Endothelial cell of umbilical vein (primary cell): ENCODE measurements at regions not wholly inside any gene's neighbourhood (a gene's known extent, or its start where the extent isn't known, plus 50 kb on each side); places are given as distances from the start of the nearest gene placed in this dataset.

Experiments
- BruUV-seq: library from RNA; stranded (reverse); fragments of 400-500 nt; replicated peaks from 2 replicates; lab custom pipeline; 2021; lab: Mats Ljungman, UMichigan
- CTCF ChIA-PET: fragments of 300-600, 350-600 bp; sonication (Branson Sonifier 250); formaldehyde crosslinking; loops from one replicate; lab custom pipeline; 2021; ENCODE audit warnings: antibody characterized with exemption, inconsistent platforms; lab: Charles Lee
- POLR2A ChIA-PET: fragments of 300-600, 350-600 bp; sonication (Branson Sonifier 250); formaldehyde crosslinking; loops from one replicate; lab custom pipeline; 2021; ENCODE audit warnings: antibody characterized with exemption, inconsistent platforms; lab: Charles Lee
- DNase-seq: peaks from one replicate; pipeline ENCODE4 v3.0.0-alpha.2; 2011; ENCODE audit warnings: low read depth, low spot score
- FAIRE-seq: peaks from 2 replicates; lab custom pipeline; 2011; peaks lifted over from hg19 to GRCh38; lab: Jason Lieb, UNC
- H2AFZ ChIP-seq: 2 replicates; pipeline ENCODE4 v1.6.0; 2012; ENCODE audit warnings: low read depth, low read length, control low read depth, inconsistent platforms
- H3K27ac ChIP-seq: 2 replicates; pipeline ENCODE4 v1.5.1; 2011; ENCODE audit warnings: low read depth, mild to moderate bottlenecking, control low read depth, low read length, moderate library complexity; ENCODE audit not compliant: insufficient read depth
- H3K27me3 ChIP-seq, 2 experiments: 2 replicates each; pipeline versions ENCODE4 v1.6.0 to v1.6.1; 2011; ENCODE audit warnings: low read length in 2 of 2, mixed read lengths in 1 of 2; ENCODE audit not compliant: control insufficient read depth in 2 of 2, insufficient read depth in 2 of 2
- H3K36me3 ChIP-seq, 2 experiments: 2 replicates in 1 of 2; 3 replicates in 1 of 2; pipeline ENCODE4 v1.5.1; 2011; ENCODE audit warnings: low read length in 2 of 2, mild to moderate bottlenecking in 1 of 2, moderate library complexity in 1 of 2; ENCODE audit not compliant: control insufficient read depth in 2 of 2, insufficient read depth in 2 of 2; ENCODE audit errors: extremely low read depth in 1 of 2
- H3K4me1 ChIP-seq: 3 replicates; pipeline ENCODE4 v1.5.1; 2011; ENCODE audit warnings: mild to moderate bottlenecking, low read length; ENCODE audit not compliant: control insufficient read depth, insufficient read depth; ENCODE audit errors: extremely low read depth
- H3K4me2 ChIP-seq: 2 replicates; pipeline ENCODE4 v1.6.1; 2011; ENCODE audit warnings: low read length, control low read depth, mixed read lengths; ENCODE audit not compliant: insufficient read depth
- H3K4me3 ChIP-seq, 3 experiments: fragments of 200-600 bp in 1 of 3; sonication (generic), shearing (Covaris generic) in 1 of 3; replicated peaks in 1 of 3; 2 replicates each; pipeline ENCODE4 v1.5.1; 2011 to 2016; ENCODE audit warnings: control low read depth in 3 of 3, low read length in 3 of 3, mild to moderate bottlenecking in 2 of 3, inconsistent platforms in 1 of 3, low read depth in 1 of 3, moderate library complexity in 1 of 3; ENCODE audit not compliant: insufficient read depth in 1 of 3
- H3K79me2 ChIP-seq: 2 replicates; pipeline ENCODE4 v1.6.0; 2012; ENCODE audit warnings: low read length, inconsistent platforms; ENCODE audit not compliant: control insufficient read depth, insufficient read depth
- H3K9ac ChIP-seq: replicated peaks from 2 replicates; pipeline ENCODE3; 2011; ENCODE audit warnings: low read length, control low read depth; ENCODE audit not compliant: insufficient read depth; ENCODE audit errors: extremely low read depth
- H3K9me1 ChIP-seq: replicated peaks from 3 replicates; pipeline ENCODE4 v1.6.0; 2011; ENCODE audit warnings: mild to moderate bottlenecking, low read length; ENCODE audit not compliant: control insufficient read depth, insufficient read depth; ENCODE audit errors: extremely low read depth
- H3K9me3 ChIP-seq: replicated peaks from 2 replicates; pipeline ENCODE4 v1.5.1; 2012; ENCODE audit warnings: low read length, inconsistent platforms; ENCODE audit not compliant: control insufficient read depth, insufficient read depth
- H4K20me1 ChIP-seq: replicated peaks from 2 replicates; pipeline ENCODE3; 2011; ENCODE audit warnings: mild to moderate bottlenecking, low read length; ENCODE audit not compliant: control insufficient read depth, insufficient read depth; ENCODE audit errors: extremely low read depth
- CTCF ChIP-seq, 2 donors: IDR thresholded peaks; 1 replicate in 1 of 2; 2 replicates in 1 of 2; pipeline ENCODE4 v1.5.1; 2011; ENCODE audit warnings: low read length in 2 of 2, mild to moderate bottlenecking in 2 of 2, moderate library complexity in 2 of 2, control low read depth in 1 of 2, inconsistent platforms in 1 of 2, low read depth in 1 of 2; ENCODE audit not compliant: insufficient read depth in 1 of 2; ENCODE audit errors: extremely low read depth in 1 of 2
- EZH2 ChIP-seq: IDR thresholded peaks from 2 replicates; pipeline ENCODE4 v1.6.1; 2012; ENCODE audit warnings: borderline replicate concordance, low read depth, mild to moderate bottlenecking, moderate library complexity, low read length, inconsistent platforms; ENCODE audit not compliant: severe bottlenecking
- FOS ChIP-seq: IDR thresholded peaks from 2 replicates; pipeline ENCODE4 v1.6.1; 2011; ENCODE audit warnings: mild to moderate bottlenecking, low read length, moderate library complexity, borderline replicate concordance; ENCODE audit not compliant: insufficient read depth
- GATA2 ChIP-seq: IDR thresholded peaks from 2 replicates; pipeline ENCODE4 v1.7.0; 2011; ENCODE audit warnings: low read depth, mild to moderate bottlenecking, moderate library complexity, mixed read lengths, low read length; ENCODE audit not compliant: insufficient read length, insufficient read depth
- JUN ChIP-seq: IDR thresholded peaks from 2 replicates; pipeline ENCODE4 v1.6.1; 2011; ENCODE audit warnings: borderline replicate concordance, low read depth; ENCODE audit not compliant: insufficient read length, insufficient read depth
- MAX ChIP-seq: IDR thresholded peaks from 2 replicates; pipeline ENCODE4 v1.6.1; 2011; ENCODE audit not compliant: insufficient read depth, insufficient read length
- MYC ChIP-seq: IDR thresholded peaks from one replicate; pipeline ENCODE4 v1.6.1; 2011; ENCODE audit warnings: mild to moderate bottlenecking, low read depth, low read length
- POLR2A ChIP-seq: IDR thresholded peaks from 2 replicates; pipeline ENCODE4 v1.6.1; 2012; ENCODE audit warnings: low read depth, mild to moderate bottlenecking, control low read depth, low read length
- POLR2AphosphoS5 ChIP-seq: IDR thresholded peaks from 2 replicates; pipeline ENCODE4 v1.6.1; 2012; ENCODE audit warnings: low read depth, mild to moderate bottlenecking, control low read depth, low read length, moderate library complexity; ENCODE audit not compliant: insufficient read depth
- dilution Hi-C: fragments of 300-500 bp; cut with MboI; formaldehyde crosslinking; loops from one replicate; pipeline ENCODE4 v1.15.0; 2019; ENCODE audit warnings: low sequenced_read_pairs; ENCODE audit not compliant: extremely low pct_ligation_motif_present
- intact Hi-C: fragments of 100-400 bp; cut with micrococcal nuclease; formaldehyde crosslinking; loops from one replicate; pipeline ENCODE4 v1.10.0; 2022

- BruUV-seq, result no TSS peak
- DNase-seq (no peak), FAIRE-seq (no peak)
- H3K79me2 ChIP-seq, result no peaks in the 10 kb centered on the region
- no peaks in the 10 kb centered on the region for H3K4me1 ChIP-seq
- no peaks in the 10 kb centered on the region for H4K20me1 ChIP-seq
- TF ChIP-seq MAX (no peak), MYC (no peak), JUN (no peak), FOS (no peak), GATA2 (no peak), CTCF (IDR thresholded peaks at IDR 0.05; ENCODE audit: extremely low read depth in 1 of 2, insufficient read depth in 1 of 2, low read depth in 1 of 2, low read length in 2 of 2) (no peak), EZH2 (no peak), POLR2A (no peak), POLR2AphosphoS5 (no peak)
- ChIA-PET POLR2A (no interaction called here), CTCF (no interaction called here)
- H3K36me3 ChIP-seq, result no peaks in the 10 kb centered on the region
- dilution Hi-C loops, result no loop called here
- no peaks in the 10 kb centered on the region for H3K9me1 ChIP-seq
- no peaks in the 10 kb centered on the region for H3K27me3 ChIP-seq
- no peak overlapping the region for H3K9ac ChIP-seq
- no peak overlapping the region for H3K4me2 ChIP-seq
- no peak overlapping the region for H3K27ac ChIP-seq
- no peak overlapping the region for H3K4me3 ChIP-seq
- H3K9me3 ChIP-seq, result no peaks in the 10 kb centered on the region
- intact Hi-C loops, result no loop called here
- no peak overlapping the region for H2AFZ ChIP-seq
These were observed 123.4 kb upstream of the CDH20 start for GRCh38 chr18:61209801-61210200.
